ENCODE measurements at regions not wholly inside any gene's neighbourhood (a gene's known extent, or its start where the extent isn't known, plus 50 kb on each side); places are given as distances from the start of the nearest gene placed in this dataset.

DNA sequence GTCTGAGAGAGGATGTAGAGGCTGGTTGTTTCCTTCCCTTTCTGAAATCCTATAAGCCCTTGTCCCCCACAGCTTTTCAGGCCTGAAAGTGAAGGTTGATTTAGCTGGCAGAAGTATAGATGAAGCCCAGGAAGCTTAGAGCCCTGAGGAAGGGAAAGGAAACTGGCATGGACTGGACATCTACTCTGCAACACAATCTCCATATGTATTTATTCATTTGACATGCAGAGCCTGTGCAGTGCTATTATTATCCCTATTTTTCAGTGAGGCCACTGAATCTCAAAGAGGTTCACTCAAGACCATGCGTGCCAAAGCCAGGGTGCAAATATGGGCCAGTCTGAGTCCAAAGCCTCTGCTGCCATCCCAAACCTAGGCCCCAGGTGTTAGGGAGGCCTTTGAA is 78.5 kb upstream of the KCND3 start:
- TF ChIP-seq POLR2A (IDR thresholded peaks at IDR 0.05): no peak
- TF ChIP-seq, protein P1, sequence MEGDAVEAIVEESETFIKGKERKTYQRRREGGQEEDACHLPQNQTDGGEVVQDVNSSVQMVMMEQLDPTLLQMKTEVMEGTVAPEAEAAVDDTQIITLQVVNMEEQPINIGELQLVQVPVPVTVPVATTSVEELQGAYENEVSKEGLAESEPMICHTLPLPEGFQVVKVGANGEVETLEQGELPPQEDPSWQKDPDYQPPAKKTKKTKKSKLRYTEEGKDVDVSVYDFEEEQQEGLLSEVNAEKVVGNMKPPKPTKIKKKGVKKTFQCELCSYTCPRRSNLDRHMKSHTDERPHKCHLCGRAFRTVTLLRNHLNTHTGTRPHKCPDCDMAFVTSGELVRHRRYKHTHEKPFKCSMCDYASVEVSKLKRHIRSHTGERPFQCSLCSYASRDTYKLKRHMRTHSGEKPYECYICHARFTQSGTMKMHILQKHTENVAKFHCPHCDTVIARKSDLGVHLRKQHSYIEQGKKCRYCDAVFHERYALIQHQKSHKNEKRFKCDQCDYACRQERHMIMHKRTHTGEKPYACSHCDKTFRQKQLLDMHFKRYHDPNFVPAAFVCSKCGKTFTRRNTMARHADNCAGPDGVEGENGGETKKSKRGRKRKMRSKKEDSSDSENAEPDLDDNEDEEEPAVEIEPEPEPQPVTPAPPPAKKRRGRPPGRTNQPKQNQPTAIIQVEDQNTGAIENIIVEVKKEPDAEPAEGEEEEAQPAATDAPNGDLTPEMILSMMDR (IDR thresholded peaks at IDR 0.05): no peak

Data from prostate gland (tissue), 2 donors.